Liver (tissue), 7 donors: ENCODE measurements at regions not wholly inside any gene's neighbourhood (a gene's known extent, or its start where the extent isn't known, plus 50 kb on each side); places are given as distances from the start of the nearest gene placed in this dataset.

Experiments used
- DNase-seq: peaks from one replicate; pipeline ENCODE4 v3.0.0-alpha.2; 2017; ENCODE audit warnings: low spot score
- H3K27ac ChIP-seq, 2 donors: one replicate each; pipeline ENCODE4 v1.7.0; 2013; ENCODE audit warnings: inconsistent platforms in 2 of 2, low read length in 2 of 2, control low read depth in 1 of 2, low read depth in 1 of 2, mild to moderate bottlenecking in 1 of 2
- H3K27me3 ChIP-seq, 4 donors: one replicate each; pipeline versions ENCODE4 v1.6.1 to v1.7.0; 2013; ENCODE audit warnings: low read length in 3 of 4, inconsistent platforms in 1 of 4, mild to moderate bottlenecking in 1 of 4, moderate library complexity in 1 of 4; ENCODE audit not compliant: control insufficient read depth in 4 of 4, insufficient read depth in 4 of 4
- H3K36me3 ChIP-seq, 4 donors: one replicate each; pipeline versions ENCODE4 v1.6.1 to v1.7.0; 2013; ENCODE audit warnings: low read length in 3 of 4, mild to moderate bottlenecking in 3 of 4, low read depth in 1 of 4, moderate library complexity in 1 of 4; ENCODE audit not compliant: control insufficient read depth in 4 of 4, insufficient read depth in 3 of 4
- H3K4me1 ChIP-seq, 4 donors: one replicate each; pipeline versions ENCODE4 v1.6.1 to v1.7.0; 2013; ENCODE audit warnings: low read length in 3 of 4, mild to moderate bottlenecking in 3 of 4, moderate library complexity in 1 of 4; ENCODE audit not compliant: control insufficient read depth in 4 of 4, insufficient read depth in 4 of 4
- H3K4me3 ChIP-seq, 3 donors: one replicate each; pipeline versions ENCODE4 v1.6.1 to v1.7.0; 2013; ENCODE audit warnings: low read length in 3 of 3, control low read depth in 1 of 3, low read depth in 1 of 3, mild to moderate bottlenecking in 1 of 3
- H3K9ac ChIP-seq, 2 donors: one replicate each; pipeline ENCODE4 v1.7.0; 2013; ENCODE audit warnings: low read length in 2 of 2, mild to moderate bottlenecking in 2 of 2, moderate library complexity in 2 of 2, control low read depth in 1 of 2, low read depth in 1 of 2
- H3K9me3 ChIP-seq, 4 donors: one replicate each; pipeline versions ENCODE4 v1.6.1 to v1.7.0; 2013; ENCODE audit warnings: low read length in 3 of 4; ENCODE audit not compliant: control insufficient read depth in 4 of 4
- EGR1 ChIP-seq, 2 donors: IDR thresholded peaks; 2 replicates each; pipeline ENCODE4 v1.6.1; 2016 to 2018; ENCODE audit warnings: antibody characterized with exemption in 2 of 2, low read depth in 2 of 2
- FOXA1 ChIP-seq: IDR thresholded peaks from 2 replicates; pipeline ENCODE4 v1.6.1; 2016; ENCODE audit warnings: antibody characterized with exemption
- FOXA2 ChIP-seq: IDR thresholded peaks from 2 replicates; pipeline ENCODE4 v1.6.1; 2016; ENCODE audit warnings: antibody characterized with exemption
- GABPA ChIP-seq, 2 donors: IDR thresholded peaks in 1 of 2; conservative IDR thresholded peaks in 1 of 2; 2 replicates each; pipeline ENCODE4 v1.6.1; 2016; ENCODE audit warnings: antibody characterized with exemption in 2 of 2, mild to moderate bottlenecking in 1 of 2, moderate library complexity in 1 of 2
- HNF4A ChIP-seq, 2 donors: conservative IDR thresholded peaks; 2 replicates each; pipeline ENCODE4 v1.6.1; 2016; ENCODE audit warnings: antibody characterized with exemption in 2 of 2, mild to moderate bottlenecking in 2 of 2
- HNF4G ChIP-seq: IDR thresholded peaks from 2 replicates; pipeline ENCODE4 v1.6.1; 2016; ENCODE audit warnings: antibody characterized with exemption
- JUND ChIP-seq, 2 donors: IDR thresholded peaks; 2 replicates each; pipeline ENCODE4 v1.6.1; 2016; ENCODE audit warnings: antibody characterized with exemption in 2 of 2
- NR2F2 ChIP-seq: IDR thresholded peaks from 2 replicates; pipeline ENCODE4 v1.6.1; 2016; ENCODE audit warnings: antibody characterized with exemption
- RAD21 ChIP-seq, 2 donors: IDR thresholded peaks; 2 replicates each; pipeline ENCODE4 v1.6.1; 2016; ENCODE audit warnings: antibody characterized with exemption in 2 of 2, mild to moderate bottlenecking in 2 of 2
- RXRA ChIP-seq, 2 donors: IDR thresholded peaks; 2 replicates each; pipeline ENCODE4 v1.6.1; 2017 to 2018; ENCODE audit warnings: antibody characterized with exemption in 2 of 2, mild to moderate bottlenecking in 1 of 2
- SP1 ChIP-seq: IDR thresholded peaks from 2 replicates; pipeline ENCODE4 v1.6.1; 2018; ENCODE audit warnings: antibody characterized with exemption, mild to moderate bottlenecking
- TAF1 ChIP-seq: conservative IDR thresholded peaks from 2 replicates; pipeline ENCODE4 v1.6.1; 2016; ENCODE audit warnings: antibody characterized with exemption, mild to moderate bottlenecking
- YY1 ChIP-seq: IDR thresholded peaks from 2 replicates; pipeline ENCODE4 v1.6.1; 2016; ENCODE audit warnings: antibody characterized with exemption, mild to moderate bottlenecking
- TF ChIP-seq, protein P1 (sequence below): IDR thresholded peaks from 2 replicates; pipeline ENCODE4 v1.6.1; 2016; ENCODE audit warnings: antibody characterized with exemption
- TF ChIP-seq, protein P2 (sequence below): IDR thresholded peaks from 2 replicates; pipeline ENCODE4 v1.6.1; 2016; ENCODE audit warnings: antibody characterized with exemption
- TF ChIP-seq, protein P3 (sequence below): IDR thresholded peaks from 2 replicates; pipeline ENCODE4 v1.6.1; 2016; ENCODE audit warnings: antibody characterized with exemption, mild to moderate bottlenecking
- TF ChIP-seq, protein P4 (sequence below): IDR thresholded peaks from 2 replicates; pipeline ENCODE4 v1.6.1; 2016; ENCODE audit warnings: antibody characterized with exemption
- TF ChIP-seq, protein P5 (sequence below): fragments of 150-350 bp; IDR thresholded peaks from 2 replicates; pipeline ENCODE4 v1.5.1; 2017; ENCODE audit warnings: improper control_type of control experiment, low read depth, low read length; ENCODE audit not compliant: missing input control
- donor health status: healthy.
- donor health status: healthy.
- donor health status: healthy.
- donor health status: healthy.

DNA sequence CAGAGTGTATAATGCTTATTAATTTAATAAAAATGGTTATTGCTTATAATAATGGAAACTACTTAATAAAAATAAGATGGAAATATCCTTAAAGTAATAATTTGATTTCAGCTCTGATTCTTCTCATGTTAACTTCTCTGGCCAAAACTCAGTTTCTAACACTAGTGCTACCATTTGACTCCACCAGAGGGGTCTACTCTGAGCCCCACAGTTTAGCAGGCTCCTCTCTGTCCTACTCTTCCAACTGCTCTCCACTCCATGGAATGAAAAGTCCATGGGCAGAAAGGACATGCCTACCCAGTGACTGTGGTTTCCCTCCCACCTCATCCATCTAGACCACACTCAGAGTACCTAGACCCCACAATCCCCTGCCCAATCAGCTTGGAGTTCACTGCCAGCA is 489.1 kb upstream of the CAMK1G start:
- H3K4me1 ChIP-seq = peaks cover 4 to 19% (median 17%) of the 10 kb centered on the region in 4 donors
- H3K9ac ChIP-seq = no peak overlapping the region
- no peak for DNase-seq
- no peak overlapping the region for H3K27ac ChIP-seq
- no peak overlapping the region for H3K4me3 ChIP-seq
- TF ChIP-seq FOXA2 (no peak), YY1 (no peak), TAF1 (no peak), EGR1 (IDR thresholded peaks at IDR 0.05; ENCODE audit: low read depth in 2 of 2) (no peak), RXRA (IDR thresholded peaks at IDR 0.05) (no peak), NR2F2 (no peak), GABPA (IDR thresholded peaks at IDR 0.05 in 1 of 2, conservative IDR thresholded peaks at IDR 0.05 in 1 of 2) (no peak), RAD21 (IDR thresholded peaks at IDR 0.05) (no peak), HNF4G (no peak), SP1 (no peak), HNF4A (conservative IDR thresholded peaks at IDR 0.05) (no peak), FOXA1 (no peak), JUND (IDR thresholded peaks at IDR 0.05) (no peak)
- TF ChIP-seq, protein P1, sequence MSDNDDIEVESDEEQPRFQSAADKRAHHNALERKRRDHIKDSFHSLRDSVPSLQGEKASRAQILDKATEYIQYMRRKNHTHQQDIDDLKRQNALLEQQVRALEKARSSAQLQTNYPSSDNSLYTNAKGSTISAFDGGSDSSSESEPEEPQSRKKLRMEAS = no peak
- TF ChIP-seq, protein P2, sequence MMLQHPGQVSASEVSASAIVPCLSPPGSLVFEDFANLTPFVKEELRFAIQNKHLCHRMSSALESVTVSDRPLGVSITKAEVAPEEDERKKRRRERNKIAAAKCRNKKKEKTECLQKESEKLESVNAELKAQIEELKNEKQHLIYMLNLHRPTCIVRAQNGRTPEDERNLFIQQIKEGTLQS = no peak
- TF ChIP-seq, protein P3, sequence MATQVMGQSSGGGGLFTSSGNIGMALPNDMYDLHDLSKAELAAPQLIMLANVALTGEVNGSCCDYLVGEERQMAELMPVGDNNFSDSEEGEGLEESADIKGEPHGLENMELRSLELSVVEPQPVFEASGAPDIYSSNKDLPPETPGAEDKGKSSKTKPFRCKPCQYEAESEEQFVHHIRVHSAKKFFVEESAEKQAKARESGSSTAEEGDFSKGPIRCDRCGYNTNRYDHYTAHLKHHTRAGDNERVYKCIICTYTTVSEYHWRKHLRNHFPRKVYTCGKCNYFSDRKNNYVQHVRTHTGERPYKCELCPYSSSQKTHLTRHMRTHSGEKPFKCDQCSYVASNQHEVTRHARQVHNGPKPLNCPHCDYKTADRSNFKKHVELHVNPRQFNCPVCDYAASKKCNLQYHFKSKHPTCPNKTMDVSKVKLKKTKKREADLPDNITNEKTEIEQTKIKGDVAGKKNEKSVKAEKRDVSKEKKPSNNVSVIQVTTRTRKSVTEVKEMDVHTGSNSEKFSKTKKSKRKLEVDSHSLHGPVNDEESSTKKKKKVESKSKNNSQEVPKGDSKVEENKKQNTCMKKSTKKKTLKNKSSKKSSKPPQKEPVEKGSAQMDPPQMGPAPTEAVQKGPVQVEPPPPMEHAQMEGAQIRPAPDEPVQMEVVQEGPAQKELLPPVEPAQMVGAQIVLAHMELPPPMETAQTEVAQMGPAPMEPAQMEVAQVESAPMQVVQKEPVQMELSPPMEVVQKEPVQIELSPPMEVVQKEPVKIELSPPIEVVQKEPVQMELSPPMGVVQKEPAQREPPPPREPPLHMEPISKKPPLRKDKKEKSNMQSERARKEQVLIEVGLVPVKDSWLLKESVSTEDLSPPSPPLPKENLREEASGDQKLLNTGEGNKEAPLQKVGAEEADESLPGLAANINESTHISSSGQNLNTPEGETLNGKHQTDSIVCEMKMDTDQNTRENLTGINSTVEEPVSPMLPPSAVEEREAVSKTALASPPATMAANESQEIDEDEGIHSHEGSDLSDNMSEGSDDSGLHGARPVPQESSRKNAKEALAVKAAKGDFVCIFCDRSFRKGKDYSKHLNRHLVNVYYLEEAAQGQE = no peak
- TF ChIP-seq, protein P4, sequence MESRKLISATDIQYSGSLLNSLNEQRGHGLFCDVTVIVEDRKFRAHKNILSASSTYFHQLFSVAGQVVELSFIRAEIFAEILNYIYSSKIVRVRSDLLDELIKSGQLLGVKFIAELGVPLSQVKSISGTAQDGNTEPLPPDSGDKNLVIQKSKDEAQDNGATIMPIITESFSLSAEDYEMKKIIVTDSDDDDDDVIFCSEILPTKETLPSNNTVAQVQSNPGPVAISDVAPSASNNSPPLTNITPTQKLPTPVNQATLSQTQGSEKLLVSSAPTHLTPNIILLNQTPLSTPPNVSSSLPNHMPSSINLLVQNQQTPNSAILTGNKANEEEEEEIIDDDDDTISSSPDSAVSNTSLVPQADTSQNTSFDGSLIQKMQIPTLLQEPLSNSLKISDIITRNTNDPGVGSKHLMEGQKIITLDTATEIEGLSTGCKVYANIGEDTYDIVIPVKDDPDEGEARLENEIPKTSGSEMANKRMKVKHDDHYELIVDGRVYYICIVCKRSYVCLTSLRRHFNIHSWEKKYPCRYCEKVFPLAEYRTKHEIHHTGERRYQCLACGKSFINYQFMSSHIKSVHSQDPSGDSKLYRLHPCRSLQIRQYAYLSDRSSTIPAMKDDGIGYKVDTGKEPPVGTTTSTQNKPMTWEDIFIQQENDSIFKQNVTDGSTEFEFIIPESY = no peak
- TF ChIP-seq, protein P5, sequence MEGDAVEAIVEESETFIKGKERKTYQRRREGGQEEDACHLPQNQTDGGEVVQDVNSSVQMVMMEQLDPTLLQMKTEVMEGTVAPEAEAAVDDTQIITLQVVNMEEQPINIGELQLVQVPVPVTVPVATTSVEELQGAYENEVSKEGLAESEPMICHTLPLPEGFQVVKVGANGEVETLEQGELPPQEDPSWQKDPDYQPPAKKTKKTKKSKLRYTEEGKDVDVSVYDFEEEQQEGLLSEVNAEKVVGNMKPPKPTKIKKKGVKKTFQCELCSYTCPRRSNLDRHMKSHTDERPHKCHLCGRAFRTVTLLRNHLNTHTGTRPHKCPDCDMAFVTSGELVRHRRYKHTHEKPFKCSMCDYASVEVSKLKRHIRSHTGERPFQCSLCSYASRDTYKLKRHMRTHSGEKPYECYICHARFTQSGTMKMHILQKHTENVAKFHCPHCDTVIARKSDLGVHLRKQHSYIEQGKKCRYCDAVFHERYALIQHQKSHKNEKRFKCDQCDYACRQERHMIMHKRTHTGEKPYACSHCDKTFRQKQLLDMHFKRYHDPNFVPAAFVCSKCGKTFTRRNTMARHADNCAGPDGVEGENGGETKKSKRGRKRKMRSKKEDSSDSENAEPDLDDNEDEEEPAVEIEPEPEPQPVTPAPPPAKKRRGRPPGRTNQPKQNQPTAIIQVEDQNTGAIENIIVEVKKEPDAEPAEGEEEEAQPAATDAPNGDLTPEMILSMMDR = no peak
- H3K36me3 ChIP-seq = no peaks in the 10 kb centered on the region
- H3K27me3 ChIP-seq = no peaks in the 10 kb centered on the region
- H3K9me3 ChIP-seq = no peaks in the 10 kb centered on the region
